DND-41 (cell line): ENCODE measurements at regions not wholly inside any gene's neighbourhood (a gene's known extent, or its start where the extent isn't known, plus 50 kb on each side); places are given as distances from the start of the nearest gene placed in this dataset.

Experiments
- CTCF ChIP-seq: IDR thresholded peaks from 2 replicates; pipeline ENCODE4 v1.5.1; 2012; ENCODE audit warnings: borderline replicate concordance, low read length, moderate library complexity, mild to moderate bottlenecking; ENCODE audit not compliant: poor library complexity, severe bottlenecking; ENCODE audit errors: extremely low read depth
- EZH2 ChIP-seq: IDR thresholded peaks from 3 replicates; pipeline ENCODE4 v1.6.1; 2012; ENCODE audit warnings: borderline replicate concordance, low read depth, mild to moderate bottlenecking, moderate library complexity, low read length, inconsistent platforms; ENCODE audit not compliant: severe bottlenecking

DNA sequence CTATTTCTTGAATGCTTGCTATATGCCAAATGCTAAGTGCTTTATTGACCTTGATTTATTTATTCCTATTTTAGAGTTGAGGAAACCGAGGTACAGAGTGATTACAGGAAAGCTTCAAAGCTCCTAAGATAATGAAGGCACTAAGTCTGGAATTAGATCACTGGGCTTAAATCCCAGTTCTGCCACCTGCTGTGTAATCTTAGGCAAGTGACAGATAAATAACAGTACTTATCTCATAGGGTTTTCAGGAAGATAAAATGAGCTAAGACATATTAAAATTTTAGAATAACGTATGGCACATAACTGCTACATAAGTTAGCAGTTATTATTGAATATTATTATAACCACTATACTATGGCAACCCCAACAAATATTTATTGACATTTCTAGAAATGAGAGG lies 843.8 kb downstream of the DTWD2 start:
- TF ChIP-seq CTCF: no peak
- no peak for TF ChIP-seq EZH2
